DOHH2 (cell line): ENCODE measurements at regions not wholly inside any gene's neighbourhood (a gene's known extent, or its start where the extent isn't known, plus 50 kb on each side); places are given as distances from the start of the nearest gene placed in this dataset.
"Not testable (repeated sequence)": the region's sequence is repeated elsewhere in the genome, so short reads cannot be mapped to it uniquely, and the experiment has no call there.

Experiments used
- CTCF ChIP-seq: fragments of 200-600 bp; sonication (generic); IDR thresholded peaks from one replicate; pipeline ENCODE4 v1.5.1; 2014; ENCODE audit warnings: antibody characterized with exemption, mild to moderate bottlenecking, low read depth, low read length; ENCODE audit not compliant: poor library complexity, severe bottlenecking
- EZH2phosphoT487 ChIP-seq: fragments of 200-600 bp; sonication (generic); IDR thresholded peaks from 2 replicates; pipeline ENCODE4 v1.6.1; 2017; ENCODE audit warnings: borderline replicate concordance, mild to moderate bottlenecking, antibody characterized with exemption, low read length, moderate library complexity, mixed read lengths

DNA sequence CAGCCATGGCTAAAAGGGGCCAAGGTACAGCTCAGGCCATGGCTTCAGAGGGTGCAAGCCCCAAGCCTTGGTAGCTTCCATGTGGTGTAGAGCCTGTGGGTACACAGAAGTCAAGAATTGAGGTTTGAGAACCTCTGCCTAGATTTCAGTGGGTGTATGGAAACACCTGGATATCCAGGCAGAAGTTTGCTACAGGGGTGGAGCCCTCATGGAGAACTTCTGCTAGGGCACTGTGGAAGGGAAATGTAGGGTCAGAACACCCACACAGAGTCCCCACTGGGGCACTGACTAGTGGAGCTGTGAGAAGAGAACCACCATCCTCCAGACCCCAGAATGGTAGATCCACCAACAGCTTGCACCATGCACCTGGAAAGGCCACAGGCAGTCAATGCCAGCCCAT is 177.4 kb upstream of the HTR1E start:
- TF ChIP-seq CTCF, EZH2phosphoT487: not testable (repeated sequence)
